SIG-M5 treated with dmso at 0.1 percent for 504 hours (cell line): ENCODE measurements at regions not wholly inside any gene's neighbourhood (a gene's known extent, or its start where the extent isn't known, plus 50 kb on each side); places are given as distances from the start of the nearest gene placed in this dataset.

ENCODE experiments used
- DNase-seq: peaks from one replicate; lab custom pipeline; 2025; ENCODE audit not compliant: unreplicated experiment; lab: John Stamatoyannopoulos, UW

DNA sequence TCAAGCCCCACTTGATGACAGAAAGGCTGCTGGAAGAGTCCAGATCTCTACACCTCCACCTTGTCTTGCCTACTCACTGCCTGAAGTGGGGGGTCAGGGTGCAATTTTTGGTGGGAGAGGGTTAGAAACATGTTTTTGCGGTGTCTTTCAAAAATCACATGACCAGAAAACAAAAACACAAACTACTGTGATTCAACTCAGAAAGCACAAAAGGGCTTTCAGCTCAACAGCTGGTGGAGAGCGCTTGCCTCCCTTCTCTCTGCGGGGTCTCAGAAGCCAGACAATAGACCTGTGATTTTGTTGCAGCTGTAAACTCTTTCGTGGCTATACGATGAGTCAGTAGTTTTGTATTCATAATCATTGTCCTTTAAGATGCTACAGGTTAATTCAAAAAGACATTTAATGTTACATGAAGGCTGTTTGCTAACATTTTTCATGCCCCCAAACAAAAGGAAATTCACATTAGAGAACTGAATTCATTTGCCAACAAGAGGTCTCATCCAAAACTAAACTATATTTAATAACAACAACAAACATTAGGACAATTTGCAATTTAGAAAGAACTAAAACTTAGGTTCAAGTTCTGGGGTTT is 172.6 kb upstream of the RAI14 start:
- DNase-seq = no peak

DNA sequence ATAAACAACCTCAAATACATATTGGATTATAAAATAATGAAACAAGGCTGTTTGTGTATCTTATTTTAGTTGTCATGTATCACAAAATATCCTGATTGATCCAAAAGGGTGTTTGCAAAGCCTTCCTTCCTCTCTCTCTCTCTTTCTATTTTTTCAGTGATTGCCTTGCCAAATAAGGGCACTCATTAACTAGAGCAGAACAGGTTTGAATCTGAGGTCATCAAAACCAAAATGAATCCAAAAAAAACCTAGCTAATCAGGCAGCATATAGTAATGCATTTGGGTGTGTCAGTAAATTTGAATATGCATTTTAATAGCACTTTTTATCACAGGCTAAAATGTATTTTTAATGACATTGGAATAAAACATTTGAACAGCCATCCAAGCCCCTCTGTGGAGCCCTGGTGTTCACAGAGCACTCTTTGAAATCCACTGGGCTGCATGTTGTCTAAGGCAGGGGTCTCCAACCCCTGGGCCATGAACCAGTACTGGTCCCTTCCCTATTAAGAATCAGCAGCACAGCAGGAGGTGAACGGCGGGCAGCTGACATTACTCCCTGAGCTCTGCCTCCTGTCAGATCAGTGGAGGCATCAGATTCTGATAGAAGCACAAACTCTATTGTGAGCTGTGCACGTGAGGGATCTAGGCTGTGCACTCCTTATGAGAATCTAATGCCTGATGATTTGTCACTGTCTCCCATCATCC is 171.8 kb upstream of the RAI14 start:
- no peak for DNase-seq

DNA sequence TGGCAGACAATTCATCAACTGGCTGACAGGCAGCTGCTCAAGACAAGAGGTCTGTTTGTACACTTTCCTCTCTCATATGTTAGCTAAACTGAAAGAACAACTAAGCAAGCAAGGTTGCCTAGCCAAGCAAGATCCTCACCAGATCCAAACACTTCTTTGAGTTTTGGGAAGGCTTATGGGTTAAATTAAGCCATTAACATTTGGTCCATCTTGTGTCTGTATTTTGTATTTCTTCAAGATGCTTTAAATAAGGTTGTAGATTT is 170.4 kb upstream of the RAI14 start:
- no peak for DNase-seq

DNA sequence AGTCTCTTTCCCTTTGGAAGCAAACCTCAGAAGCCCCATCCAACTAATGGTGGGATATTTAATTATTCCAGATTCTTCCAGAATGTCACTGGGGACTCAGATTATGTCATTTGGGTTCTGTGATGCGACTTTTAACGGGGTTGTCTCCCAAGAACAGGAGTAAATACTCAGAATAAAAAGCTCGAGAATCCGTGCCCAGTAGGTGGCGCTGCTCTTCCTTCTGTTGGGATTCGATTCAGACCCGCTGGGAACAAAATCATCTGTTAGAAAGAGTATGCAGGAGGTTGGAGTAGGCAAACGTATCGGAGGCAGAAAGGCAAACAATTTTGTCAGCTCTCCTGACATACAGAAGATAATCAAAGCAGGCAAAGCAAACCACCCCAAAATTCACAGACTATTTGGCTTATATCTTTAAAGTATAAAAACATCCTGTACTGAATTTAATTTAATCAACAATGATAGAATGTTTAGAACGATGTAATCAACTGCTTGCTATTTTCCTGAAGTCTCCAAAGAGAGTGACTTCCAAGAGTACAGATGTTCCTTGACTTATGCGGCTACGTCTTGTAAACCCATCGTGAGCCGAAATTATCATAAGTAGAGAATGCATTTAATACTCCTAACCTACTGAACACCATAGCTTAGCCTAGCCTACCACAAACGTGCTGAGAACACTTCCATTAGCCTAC is 169.8 kb upstream of the RAI14 start:
- DNase-seq = peak; percentile 83

DNA sequence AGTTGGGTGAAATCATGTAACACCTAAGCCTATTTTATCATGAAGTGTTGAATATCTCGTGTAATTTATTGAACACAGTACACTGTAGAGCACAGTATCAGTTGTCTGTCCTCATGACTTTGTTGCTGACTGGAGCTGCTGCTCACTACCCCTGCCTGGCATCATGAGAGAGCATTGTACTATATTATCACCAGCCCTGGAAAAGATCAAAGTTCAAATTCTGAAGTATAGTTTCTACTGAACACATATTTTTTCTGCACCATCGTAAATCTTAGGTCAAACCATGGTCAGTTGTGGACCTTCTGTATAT is 169.3 kb upstream of the RAI14 start:
- DNase-seq = no peak

DNA sequence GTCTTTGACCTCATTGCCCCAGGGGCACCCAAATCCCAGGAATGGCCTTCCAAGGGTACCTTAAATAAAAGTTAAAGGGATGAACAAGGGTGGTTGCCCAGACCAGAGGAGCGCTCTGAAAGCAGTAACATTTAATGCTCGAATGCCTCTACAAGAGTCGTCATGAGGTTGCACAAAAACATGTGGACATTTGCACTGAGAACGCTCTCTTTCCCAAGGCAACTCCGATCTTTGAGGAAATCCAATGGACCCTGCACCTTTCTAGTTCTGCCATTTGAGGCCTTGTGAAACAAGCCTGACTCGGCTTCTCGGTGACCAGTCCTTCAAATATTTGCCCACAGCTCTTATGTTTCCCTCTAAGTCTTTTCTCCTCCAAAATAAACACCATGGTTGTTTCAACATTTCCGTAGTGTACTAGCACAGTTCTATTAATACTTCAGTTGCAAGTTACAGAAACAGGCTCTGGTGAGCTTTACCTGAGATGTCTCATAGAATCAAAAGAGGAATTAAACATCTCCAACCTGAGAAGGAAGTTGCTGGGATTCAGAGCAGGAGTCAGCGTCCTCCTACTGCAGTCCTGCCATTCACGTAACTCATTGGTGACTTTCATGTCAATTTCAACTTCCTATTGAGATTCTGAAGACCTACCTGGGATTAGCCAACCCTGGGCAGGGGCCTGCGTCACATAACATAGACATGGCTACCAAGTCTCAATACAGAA is 168.8 kb upstream of the RAI14 start:
- DNase-seq = peak; percentile 57

DNA sequence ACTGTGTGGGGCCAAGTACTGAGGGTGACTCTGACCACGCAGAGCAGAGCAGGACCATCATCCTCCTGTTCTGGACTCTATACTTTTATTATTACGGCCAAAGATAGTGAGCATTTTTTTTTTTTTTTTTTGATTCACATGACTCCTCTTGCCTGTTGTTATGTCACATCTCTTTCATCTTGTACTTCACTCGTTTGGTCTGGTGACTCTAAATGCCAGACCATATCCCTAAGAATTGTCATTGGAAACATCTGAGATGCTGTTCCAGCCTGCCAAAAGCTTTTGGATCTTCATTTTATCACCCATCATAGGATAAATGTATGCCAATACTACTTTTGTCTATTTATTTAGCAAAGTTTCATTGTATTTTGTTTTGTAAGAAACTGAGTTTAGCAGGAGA is 168.2 kb upstream of the RAI14 start:
- DNase-seq = no peak

DNA sequence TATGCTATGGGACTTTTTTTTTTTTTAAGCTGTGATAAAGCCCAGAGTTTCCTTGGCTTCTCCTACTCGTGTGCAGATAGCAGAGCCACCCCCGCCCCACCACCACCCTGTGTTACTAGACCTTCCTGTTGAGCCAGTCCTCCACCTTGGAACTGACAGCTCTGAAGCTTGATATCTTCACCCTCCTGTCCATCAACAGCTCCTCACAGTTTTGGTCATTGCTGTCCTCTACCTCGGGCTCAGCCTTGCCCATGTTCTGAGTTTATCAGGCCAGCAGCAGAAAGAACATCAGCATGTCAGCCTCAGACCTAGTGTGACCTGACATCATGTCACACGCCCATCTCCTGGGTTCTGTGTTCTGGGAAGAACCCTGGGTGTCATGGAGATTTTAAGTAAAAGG is 167.1 kb upstream of the RAI14 start:
- no peak for DNase-seq

DNA sequence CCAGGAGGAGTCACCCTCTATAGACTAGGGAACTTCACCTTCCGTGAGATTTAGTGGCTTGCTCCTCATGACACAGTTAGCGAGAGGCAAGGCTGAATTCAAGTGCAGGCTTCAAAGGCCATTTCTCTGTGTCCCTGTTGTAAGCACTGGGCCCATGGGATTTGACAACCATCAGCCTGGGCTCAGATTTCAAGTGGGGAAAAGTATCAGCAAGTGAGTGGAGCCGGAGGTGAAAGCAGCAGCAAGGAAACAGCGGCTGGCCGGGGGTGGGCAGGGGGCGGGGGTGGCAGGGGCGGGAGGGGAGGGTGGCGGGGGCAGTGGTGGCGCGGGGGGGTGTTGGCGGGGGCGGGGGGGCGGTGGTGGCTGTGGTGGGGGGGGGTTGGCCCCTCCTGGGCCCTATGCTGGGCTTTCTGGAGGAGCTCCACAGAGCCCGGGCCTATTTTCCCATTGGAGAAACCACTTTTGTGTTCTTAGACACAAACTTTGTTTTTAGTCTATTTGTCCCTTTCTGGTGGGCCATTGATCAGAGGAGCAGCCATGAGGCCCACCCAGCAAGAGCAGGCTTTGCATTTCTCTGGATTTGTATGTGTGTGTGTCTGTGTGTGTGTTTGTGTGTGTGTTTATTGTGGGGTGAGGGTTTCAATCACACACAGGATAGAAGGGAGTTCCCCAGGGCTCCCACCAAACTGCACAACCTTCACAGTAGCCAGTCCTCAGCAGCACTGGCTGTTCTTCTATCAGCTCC is 165.4 kb upstream of the RAI14 start:
- no peak for DNase-seq

DNA sequence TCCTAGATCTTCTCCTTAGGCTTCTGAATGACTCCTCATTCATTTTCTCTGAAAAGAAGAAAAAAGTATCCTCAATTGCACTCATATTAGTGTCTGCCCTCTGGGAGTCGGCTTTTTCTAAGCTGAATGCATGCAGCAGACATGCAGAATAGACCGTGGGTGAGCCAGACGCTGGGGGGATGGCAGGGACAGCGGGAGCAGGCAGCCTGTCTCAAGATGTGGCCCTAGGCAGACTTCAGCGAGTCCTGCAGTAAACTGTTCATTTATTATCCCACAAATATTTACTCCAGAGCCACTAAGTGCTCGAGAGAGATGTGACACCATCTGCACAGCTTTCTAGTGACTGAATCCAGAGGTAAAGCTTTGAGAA is 164.9 kb upstream of the RAI14 start:
- DNase-seq = no peak

DNA sequence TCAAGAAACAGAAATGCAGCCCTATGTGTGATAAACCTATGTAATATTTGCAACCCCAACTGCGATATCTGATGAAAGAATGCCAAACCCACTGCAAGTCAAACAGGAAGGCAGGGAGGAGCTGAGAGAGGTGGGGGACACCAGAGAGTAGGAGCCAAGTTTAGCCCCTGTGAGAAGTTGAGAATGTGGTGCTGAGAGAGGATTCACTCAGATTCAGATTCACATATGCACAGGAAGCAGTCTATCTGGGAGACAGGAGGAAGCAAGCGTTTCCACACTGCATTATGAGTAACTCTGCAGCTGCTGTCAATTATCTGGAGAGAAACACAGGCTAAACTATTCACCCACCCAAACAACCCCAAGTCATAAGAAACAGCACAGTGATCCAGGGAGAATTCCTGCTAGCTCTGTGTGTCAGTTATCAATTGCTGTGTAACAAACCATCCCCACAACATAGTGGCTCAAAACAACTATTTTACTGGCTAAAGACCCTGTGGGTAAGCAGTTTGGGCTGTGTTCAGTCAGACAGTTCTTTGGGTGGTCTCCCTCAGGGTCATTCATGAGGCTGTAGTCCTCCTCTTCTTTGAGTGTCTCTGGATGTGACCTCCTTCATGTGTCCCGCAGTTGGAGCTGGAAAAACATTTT is 161.9 kb upstream of the RAI14 start:
- peak; percentile 29 for DNase-seq

DNA sequence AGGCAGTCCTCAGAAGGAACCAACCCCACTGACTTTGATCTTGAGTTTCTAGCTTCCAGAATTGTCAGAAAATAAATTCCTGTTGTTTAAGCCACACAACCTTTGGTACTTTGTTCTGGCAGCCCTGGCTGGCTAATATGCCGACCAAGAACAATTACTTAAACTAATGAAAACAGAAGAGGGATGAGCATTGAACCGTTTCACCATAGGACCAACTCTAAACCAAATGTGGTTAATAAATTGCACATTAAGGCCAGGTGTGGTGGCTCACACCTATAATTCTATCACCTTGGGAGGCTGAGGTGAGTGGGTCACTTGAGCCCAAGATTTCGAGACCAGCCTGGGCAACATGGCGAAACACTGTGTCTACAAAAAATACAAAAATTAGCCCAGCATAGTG is 160.9 kb upstream of the RAI14 start:
- no peak for DNase-seq

DNA sequence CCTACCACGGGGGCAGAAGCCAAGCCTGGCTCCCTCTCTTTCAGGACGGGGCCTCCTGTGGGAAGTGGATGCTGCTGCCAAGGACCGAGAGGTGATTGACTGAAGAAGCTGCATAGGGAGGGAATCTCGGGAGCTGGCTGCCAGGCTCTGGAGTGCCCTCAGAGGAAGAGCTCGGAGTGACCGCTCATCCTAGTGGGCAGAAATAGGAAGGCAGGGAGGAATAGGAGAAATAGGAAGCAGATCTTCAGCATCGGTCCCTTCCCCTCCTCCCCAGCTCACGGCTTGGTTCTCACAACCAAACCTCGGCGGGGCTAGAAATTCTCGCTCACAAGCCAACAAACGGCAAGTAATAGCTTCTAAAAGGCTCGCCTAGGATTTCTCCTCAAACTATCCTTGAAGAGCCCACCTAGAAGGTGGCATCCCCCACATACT is 159.9 kb upstream of the RAI14 start:
- no peak for DNase-seq

DNA sequence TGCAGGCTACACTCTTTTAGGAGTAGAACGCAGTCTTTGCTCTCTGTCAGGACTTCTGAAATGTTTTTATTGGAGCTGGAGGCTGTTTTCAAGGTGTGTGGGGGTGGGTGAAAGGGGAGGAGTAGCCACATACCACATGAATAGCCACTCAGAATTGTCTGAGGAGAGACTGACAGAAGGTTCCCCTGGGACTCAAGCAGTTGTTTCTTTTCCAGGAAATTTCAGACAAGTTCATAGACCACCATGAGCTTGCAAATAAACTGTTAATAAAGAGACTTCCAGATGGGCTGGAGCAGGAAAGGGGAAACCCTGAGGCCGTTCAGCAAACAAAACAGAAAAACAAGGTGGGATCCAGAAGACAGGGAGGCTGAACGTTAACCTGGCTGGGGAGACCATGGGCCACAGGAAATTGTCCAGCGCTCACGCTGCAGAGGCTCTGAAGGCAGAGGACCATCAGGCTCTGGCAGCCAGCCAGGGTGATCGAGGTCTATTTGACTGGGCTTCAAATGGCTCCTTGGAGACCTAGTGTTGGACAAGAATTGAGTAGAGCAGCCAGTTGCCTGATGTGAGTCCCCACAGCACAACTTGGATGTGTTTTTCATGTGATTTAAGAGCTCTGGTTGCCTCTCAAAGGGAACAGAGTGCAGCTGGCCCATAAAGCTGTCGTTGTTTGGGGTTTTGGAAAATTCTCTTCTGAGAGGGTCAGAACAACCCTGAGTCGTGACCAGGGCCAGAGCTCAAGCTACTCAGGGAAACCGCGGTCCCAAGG is 159.2 kb upstream of the RAI14 start:
- no peak for DNase-seq

DNA sequence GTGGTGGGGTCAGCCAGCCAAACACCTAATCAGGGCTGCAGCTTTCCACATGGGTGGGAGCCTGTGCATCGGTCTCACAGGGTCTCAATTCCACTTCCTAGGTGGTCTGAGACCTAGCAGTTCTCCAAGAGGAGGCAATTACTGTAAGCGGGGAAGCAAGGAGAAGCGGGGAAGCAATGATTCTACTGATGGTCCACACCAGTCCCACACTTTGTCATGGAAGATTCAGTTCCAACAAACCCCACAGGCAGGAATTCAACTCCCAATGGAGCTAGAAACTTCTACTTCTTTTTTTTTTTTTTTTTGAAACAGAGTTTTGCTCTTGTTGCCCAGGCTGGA is 158.7 kb upstream of the RAI14 start:
- DNase-seq = no peak

DNA sequence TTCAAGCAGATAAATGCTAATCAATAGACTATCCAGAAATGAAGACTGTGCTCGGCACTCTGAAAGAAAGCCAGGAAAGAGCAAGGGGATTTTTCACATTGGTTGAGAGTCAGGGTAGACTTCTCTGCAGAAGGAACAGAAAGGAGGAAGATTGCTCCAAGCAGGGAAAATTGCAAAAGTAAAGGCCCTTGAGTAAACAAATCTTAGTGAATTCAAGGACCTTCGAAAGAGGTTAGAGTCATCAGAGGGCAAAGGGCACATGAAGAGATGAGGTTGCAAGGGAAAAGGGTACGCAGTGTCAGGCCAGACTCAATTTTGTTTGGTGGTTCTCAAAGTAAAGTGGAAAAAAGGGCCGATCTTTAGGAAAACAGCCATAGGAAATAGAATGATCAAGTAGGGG is 157.6 kb upstream of the RAI14 start:
- peak; percentile 43 for DNase-seq

DNA sequence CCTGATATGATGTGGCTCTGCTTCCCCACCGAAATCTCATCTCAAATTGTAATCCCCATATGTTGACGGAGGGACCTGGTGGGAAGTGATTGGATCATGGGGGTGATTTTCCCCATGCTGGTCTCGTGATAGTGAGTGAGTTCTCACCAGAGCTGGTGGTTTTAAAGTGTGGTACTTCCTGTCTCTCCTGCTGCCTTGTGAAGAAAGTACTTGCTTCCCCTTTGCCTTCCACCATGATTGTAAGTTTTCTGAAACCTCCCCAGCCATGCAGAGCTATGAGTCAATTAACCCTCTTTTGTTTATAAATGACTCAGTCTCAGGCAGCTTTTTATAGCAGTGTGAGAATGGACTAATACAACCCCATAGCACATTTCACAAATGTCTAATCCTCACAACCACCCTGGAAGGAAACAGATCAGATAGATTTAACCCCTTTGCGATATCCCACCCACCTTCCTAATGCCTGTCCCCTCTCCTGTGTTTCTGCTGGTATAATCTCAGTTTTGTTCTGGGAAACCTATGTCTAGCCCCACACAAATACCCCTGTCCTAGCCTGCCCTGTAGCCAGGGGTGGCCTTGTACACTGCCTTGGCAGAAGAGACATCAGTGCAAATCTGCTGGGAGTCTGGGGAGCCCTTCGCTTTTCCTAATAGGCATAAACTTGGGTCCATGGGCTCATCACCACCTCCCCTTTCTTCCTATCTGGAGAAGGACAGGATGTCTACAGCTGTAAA is 157.0 kb upstream of the RAI14 start:
- DNase-seq = peak; percentile 94

DNA sequence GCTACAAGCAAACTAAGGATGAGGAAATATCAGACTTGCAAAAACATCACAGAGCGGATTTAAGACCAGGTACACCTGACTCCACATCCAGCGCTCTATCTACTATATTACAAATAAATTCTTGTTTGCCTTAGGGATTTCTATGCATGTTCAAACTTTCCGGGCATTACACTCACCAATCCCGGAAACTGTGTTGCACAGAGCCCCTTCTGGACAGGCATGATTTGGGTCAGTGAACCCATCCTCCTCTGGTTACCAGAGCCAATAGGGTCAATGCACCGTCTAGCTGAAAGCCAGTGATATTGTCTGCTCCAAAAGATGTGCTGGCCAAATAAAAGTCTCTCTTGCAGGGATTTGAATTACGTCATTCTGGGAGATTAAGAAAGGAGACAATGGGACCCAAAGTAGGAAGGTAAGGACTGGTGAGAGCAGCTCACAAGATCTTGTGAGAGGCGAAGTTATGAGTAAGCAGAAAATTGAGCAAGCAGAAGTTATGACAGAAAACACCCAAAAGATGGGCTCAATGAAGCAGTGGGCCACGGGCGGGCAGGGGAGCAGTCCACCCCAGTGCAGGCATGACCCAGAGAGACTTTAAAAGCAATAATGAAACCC is 155.8 kb upstream of the RAI14 start:
- DNase-seq = peak; percentile 36

DNA sequence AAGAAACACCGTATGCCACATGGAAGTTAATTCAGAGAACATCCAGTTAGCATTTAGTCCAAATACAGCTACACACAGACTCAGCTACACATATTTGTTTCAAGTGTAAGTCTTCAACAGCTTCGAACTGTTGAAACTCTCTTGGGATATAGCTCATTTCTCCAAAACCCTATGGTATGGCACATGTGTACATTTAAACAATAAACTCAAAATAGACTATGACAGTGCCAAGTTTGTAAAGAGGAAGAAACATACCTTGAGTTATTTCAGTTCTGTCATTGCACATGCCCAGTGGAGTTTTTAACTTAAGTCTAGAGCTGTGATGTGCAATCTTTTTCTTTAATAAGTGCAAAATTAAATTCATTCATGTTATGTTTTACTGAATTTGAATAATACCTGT is 155.1 kb upstream of the RAI14 start:
- DNase-seq = peak; percentile 39
